HG03565 (cell line): ENCODE measurements at regions not wholly inside any gene's neighbourhood (a gene's known extent, or its start where the extent isn't known, plus 50 kb on each side); places are given as distances from the start of the nearest gene placed in this dataset.

Experiments used
- ATAC-seq: cut with Tn5 transposase; IDR thresholded peaks from one replicate; pipeline ENCODE4 v1.9.1; 2021; ENCODE audit warnings: mild to moderate bottlenecking, moderate library complexity; ENCODE audit not compliant: unreplicated experiment

DNA sequence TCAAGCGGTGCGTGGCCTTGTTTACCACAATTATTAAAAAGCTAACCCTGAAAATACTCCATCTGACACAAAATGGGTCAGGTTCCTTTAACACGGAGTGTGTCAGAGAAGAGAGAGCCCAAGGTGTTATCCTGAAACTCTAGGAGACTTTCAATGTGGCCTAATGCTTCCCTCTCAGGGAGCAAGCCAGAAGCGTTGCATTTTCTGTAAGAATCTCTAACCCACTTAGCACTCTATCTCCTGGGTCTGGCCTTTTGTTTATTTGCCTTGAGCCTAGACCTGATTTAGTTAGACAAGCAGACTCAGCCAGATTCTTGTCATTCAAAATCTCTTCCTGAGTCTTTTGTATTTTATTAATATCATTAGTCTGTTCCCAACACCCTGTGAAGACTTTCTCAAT, 184.0 kb upstream of the SYT1 start:
- ATAC-seq = no peak

DNA sequence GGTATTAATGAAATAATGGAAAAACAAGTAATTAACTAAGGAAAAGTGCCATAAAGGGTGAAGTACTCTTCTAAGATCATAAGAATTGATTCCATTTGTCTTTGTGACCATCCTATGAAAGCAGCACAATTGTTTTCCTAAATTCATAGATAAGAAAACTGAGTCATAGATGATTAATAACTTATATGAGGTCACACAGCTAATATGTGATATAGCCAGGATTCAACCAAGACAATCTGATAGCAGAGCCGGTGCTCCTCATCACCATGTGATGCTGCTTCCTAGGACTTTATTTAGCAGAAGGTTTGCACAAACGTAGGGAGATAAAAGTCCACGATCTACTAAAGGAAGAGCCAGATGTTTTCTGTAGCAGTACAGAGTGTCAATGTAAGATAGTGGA, 181.5 kb upstream of the SYT1 start:
- ATAC-seq = no peak

DNA sequence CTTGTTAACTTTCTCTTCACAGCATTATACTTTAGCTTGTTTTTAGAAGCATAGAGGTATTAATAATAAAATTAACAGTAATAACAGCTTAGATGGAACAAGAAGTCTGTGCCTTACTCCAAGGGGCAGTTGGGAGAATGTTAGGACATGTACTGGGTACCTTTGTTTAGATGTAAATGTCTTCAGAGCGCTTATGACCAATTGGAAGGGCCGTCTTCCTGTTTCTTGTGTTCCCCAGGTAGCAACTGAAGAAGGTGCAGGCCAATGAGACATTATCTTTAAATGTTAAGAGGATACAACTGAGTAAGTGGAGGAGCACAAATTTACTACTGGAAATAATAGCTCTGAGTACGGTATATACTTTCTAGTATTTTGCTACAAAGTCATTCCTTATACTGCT, 180.9 kb upstream of the SYT1 start:
- ATAC-seq = no peak

DNA sequence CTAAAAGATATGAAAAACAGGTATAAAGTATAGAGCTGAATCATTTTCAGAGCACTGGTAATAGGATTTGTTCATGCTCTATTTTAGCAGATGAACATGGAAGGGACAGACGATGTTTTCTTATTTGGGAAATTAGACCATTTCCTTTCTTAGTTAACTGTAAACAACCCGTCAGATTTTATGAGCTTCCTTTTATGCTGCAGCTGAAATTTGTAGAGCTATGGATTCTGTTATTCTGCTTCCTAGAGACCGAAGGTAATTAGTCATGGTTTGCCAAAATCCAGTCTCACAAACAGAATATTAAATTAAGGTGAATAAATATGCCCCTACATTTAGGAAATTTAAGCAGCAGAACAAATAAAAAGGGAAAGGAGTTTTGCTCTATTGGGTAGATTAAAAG, 180.2 kb upstream of the SYT1 start:
- ATAC-seq = no peak

DNA sequence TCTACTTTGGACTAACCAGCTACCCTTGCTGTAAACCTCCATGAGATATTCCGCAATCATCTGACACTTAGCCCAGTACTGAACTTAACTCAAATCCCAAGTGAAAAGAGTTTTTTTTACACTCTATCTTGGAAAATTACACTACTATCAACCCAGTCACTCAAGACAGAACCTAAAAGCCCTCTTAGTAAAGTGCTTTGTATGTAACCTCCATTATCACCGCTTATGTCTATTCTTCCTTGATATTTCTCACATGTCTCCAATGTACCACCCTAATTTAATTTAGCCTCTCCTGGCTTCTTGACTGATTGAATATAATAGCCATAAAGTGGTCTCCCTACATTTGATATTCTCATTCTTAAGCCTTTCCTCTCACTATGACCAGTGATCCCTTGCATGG, 168.8 kb upstream of the SYT1 start:
- ATAC-seq = no peak

DNA sequence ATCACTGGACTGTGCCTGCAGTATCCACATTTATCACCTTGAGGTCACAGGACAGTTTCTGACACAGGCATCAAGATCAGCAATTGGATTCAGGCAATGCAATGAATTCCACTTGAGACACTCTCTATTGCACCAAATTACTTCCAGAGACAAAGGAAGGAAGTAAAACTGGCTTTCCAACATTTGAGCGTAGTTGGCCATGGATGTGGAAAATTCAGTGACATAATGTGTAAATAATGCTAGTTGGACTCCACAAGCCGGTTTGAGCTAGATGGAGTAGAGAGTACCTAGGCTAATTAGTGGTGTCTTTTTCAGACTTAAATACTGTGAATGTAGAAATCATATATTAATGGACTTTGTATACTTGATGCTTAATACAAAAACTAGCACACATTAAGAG, 168.3 kb upstream of the SYT1 start:
- no peak for ATAC-seq

DNA sequence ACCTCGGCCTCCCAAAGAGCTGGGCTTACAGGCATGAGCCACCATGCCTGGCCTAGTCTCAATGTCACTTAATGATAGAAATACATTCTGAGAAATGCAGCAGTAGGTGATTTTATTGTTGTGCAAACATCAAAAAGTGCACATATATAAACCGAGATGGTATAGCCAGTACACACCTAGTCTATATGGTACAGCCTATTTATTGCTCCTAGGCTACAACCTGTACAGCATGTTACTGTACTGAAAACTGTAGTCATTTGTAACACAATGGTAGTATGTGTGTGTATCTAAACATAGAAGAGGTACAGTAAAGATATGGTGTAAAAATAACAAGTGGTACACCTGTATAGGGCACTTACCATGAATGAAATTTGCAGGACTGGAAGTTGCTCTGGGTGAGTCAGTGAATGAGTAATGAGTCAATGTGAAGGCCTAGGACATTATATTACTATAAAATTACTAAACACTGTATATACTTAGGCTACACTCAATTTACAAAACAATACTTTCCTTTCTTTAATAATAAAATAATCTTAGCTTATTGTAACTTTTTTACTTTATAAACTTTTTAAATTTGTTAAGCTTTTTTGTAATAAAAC, 166.7 kb upstream of the SYT1 start:
- no peak for ATAC-seq

DNA sequence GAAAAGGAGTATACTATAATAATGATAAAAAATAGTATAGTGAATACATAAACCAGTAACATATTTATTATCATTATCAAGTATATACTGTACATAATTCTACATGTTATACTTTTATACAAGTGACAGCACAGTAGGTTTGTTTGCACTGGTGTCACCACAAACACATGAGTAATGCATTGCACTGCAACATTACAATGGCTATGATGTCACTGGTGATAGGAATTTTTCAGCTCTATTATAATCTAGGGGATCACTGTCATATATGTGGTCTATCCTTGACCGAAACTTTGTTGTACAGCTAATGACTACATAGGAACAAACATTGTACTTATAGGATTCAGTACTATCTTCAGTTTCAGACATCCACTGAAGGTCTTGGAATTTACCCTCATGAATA, 165.8 kb upstream of the SYT1 start:
- no peak for ATAC-seq

DNA sequence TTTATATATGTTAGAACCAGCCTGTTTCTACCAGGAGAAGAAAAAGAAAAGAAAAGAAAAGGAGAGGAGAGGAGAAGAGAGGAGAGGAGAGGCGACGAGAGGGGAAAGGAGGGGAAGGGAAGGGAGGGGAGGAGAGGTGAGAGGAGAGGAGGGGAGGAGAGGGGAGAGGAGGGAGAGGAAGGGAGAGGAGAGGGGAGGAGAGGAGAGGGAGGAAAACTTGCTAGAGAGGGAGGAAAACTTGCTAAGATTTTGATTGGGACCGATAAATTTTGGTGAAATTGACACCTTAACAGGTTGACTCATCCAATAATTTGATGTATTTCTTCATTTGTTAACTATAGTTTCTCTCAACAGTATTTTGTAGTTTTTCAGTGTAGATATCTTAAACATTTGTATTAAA, 164.0 kb upstream of the SYT1 start:
- ATAC-seq = no peak

DNA sequence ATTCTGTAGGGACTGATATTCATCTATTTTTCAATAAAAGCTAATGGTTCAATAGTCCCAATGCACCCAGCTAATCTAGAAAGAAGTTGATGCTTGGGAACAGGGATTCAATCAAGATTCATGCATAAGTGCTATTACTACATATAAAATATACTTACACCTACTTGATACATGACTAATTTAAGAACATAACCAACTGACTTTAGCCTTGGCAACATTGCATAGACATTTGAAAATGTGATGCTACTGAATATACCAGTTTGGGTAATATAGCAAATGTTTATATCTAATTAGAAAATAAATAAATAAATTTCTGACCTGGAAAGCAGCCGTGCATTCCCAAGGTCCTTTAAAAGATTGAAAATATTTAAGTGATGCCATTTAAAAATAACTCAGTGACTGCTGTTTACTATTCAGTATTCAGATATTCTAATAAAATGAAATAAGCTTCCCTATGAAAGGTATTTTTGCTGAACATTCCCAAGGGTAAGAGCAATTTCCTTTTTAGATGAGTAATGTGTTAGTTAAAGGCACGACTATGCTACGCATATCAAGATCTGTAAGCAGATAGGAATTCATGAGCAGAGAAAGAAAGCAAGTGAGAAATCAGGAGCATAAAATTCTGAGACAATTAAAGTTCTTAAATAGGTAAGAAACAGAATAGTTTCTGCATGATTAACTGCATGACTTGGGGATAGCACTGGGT, 160.6 kb upstream of the SYT1 start:
- ATAC-seq = no peak

DNA sequence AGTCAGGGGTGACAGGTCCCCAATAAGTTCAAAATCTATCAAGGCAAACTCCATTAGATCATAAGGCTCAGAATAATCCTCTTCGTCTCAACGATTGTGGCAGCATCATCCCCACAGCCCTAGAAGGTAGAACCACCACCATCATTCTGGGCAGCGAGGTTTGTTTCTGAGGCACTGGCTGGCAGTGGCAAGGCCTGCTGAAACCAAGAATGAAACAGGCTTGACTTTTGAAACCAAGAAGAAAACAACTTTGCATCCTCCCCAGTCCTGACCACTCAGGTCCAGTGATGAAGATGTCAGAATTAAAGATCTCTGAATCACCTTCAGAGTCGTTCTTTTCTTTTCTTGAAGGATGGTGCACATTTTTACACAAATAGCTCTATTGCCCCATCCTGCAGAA, 152.6 kb upstream of the SYT1 start:
- ATAC-seq = no peak

DNA sequence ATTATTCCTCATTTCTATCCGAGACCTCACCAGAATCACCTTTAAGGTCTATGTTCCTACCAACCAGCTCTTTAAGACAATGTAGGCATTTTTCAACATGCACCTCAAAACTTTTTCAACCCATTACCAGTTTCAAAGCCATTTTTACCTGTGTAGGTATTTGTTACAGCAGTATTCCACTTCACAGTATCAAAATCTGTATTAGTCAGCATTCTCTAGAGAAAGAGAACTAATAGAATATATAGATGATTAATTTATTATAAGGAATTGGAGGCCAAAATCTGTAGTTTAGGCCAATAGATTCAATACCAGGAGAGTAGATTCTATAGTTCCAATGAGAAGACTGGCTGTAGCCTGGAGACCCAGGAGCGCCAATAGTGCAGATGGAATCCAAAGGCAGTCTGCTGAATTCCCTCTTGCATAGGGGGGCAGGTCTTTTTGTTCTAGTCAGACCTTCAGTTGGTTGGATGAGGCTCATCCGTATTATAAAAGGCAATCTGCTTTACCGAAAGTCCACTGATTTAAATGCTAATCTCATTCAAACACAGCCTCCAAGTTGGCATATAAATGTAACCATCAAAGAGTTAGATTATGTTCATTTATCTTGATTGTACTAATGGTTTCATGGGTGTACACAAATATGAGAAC, 151.6 kb upstream of the SYT1 start:
- no peak for ATAC-seq

DNA sequence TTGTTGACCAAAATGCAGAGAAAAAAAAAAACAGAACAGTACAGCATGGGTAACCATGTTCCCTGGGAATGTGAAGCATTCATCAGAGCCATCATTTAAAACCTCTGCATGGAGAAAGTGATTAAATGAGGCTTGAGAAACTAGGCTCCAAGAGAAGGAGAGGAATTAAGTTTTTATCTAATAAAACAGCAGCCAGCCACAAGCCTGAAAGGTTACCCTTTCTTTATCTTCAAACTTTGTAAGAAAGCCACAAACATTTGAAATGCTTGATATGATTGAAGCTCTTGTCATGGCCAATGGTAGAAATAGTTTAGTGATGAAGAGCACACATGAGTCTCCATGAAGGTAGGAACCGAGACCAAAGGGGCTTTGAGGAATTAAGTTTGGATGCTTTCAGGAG, 144.9 kb upstream of the SYT1 start:
- ATAC-seq = no peak

DNA sequence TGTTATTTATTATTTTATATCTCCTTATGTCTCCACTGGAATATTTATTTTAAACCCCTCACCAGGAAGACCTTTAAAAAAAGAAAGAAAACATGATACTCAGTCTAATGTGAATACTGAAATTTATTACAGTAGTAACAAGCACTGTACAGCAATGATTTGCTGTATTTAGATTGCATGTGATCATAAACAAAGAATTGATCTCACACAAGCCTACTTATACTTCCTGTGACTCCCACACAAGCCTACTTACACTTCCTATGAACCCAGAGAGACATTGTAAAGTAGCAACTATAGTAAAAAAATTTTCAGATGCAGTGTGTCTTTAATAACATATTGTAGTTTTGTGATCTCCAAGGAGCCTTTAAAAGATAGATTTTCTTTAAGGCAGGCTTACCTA, 142.7 kb upstream of the SYT1 start:
- ATAC-seq = no peak

DNA sequence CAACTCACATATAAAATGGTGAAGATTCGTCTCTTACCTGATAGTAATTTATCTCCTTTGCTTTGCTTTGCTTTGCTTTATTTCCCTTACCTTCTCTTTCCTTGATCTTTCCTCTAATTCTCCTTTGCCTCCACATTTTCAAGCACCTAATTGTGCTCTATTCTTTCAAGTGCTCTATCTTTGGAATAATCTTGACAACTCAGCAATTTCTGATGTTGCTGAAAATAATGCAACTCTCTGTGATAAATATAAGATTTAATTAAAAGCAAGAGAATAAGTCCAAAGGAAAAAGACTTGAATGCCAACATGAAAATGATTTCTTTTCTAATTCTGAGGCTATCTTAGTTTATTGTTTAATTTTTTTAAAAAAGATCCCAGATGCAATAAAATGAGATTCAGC, 139.5 kb upstream of the SYT1 start:
- ATAC-seq = no peak

DNA sequence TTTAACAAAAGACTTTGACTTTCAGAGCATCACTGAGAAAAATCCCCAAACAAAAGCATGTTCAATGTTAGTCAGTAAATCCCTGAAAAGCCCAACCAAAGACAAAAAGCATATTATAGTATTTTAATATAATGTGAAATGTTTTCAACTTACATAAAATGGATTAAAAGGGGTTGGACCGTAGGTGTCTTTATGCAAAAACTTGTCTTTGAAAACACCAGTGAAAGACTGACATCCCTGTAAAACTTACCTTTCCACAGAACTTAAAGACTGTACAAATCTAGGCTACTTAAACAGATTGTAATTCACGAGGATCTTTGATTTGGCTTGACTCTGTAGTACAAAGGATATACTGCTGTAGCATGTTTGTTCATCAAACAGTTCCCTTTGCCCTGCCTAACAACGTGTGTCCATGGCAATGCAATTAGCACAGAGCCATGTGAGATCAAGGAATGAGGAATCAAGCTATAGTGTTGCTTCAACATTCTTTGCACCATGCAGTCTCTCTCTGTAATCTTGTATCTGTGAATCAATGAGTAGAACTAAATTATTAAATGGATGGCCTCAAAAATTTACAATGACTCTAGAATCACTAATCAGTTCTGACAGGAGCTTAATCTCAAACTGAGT, 138.5 kb upstream of the SYT1 start:
- no peak for ATAC-seq

DNA sequence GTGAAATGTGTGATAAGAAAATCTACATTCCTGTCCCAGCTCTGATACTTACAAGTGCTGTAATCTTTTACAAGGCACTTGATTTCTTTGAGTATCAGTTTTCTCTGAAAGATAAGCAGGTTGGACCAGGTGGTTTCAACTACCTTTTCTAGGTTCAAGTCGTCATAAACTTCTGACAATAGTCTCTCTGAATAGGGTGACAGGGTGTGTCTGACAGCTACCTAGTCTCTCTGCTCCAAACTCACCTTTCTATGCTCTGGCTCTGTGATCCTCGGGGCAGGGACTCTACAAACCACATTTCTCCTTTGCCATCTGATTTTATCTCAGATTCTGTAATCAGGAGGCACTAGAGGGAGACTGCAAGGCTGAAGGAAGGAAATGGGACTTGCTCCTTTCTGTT, 137.7 kb upstream of the SYT1 start:
- no peak for ATAC-seq

DNA sequence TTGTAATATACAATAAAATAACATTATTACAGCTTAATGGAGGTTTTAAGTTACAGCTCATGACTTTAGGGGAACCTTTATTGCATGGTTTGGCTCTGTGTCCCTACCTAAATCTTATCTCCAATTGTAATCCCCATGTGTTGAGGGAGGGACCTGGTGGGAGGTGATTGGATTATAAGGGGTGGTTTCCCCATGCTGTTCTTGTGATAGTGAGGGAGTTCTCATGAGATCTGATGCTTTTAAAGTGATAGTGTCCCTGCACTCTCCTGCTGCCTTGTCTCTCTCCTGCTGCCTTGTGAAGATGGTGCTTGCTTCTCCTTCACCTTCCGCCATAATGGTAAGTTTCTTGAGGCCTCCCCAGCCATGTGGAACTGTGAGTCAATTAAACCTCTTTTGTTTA, 132.1 kb upstream of the SYT1 start:
- ATAC-seq = no peak

DNA sequence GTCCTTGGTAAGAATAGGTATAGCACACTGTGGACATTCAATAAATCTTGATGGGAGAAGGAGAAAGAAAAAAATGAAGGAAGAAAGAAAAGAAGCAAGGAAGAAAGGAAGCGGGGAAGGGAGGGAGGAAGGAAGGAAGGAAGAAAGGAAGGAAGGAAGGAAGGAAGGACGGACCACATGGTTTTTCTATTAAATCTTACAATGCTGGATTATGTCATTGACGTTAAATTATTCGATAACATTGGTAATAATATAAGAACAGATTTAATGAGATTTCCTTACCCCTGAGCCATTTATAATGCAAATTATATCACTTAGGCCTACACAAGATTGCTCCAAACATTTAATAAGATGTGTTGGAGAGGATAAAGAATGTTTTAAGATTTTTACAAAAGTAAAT, 124.9 kb upstream of the SYT1 start:
- ATAC-seq = no peak

DNA sequence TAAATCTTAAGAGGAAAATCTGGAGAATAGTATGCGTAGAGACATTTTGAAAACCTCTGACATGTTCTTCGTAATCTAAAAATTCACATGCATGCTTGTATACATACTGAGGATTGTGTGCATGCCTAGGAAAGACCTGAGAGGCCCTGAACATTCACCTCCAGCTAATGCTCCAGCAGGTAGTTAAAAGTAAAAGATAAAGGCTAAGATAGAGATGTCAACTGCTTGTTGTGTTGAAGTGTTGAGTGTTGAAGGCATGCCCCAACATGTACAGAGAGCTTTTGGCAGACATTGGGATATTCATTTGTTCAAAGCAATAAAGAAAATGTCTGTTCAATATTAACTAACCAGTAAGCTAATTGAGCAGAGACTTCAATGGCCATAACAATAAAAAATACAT, 118.6 kb upstream of the SYT1 start:
- ATAC-seq = no peak

DNA sequence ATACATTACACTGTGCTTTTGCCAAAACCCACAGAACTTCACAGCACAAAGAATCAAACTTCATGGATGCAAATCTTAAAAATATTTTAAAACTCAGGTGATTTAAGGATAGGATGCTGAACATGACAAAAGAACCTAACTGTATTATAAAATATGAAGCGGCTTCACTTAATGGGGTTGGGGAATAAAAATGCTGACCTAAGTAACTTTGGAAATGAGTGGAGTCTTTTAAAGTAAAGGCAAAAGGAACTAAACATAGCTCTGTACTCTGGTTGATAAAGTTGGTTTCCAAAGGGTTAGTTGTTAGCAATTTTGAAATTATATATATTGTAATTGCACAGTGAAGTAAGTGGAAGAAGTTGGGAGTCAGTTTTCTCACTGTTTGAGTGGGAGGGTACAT, 111.5 kb upstream of the SYT1 start:
- no peak for ATAC-seq

DNA sequence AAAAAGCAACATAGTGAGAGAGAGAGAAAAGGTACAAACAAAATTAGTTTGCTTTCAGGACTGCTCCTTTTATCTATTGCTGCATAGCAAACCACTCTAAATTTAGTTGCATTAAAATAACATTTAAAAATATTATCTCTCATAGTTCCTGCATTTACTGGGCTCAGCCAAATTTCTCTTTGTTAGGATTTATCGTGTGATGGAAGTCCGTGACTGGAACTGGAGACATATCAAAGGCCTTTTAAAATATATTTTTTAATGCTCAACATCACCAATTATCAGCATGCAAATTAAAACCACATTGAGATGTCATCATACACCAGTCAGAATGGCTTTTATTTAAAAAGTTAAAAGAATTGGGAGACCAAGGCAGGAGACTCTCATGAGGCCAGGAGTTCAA, 107.6 kb upstream of the SYT1 start:
- ATAC-seq = no peak
